PC-9 (cell line): ENCODE measurements at regions not wholly inside any gene's neighbourhood (a gene's known extent, or its start where the extent isn't known, plus 50 kb on each side); places are given as distances from the start of the nearest gene placed in this dataset.

ENCODE experiments used
- BruUV-seq: library from RNA; stranded (reverse); fragments of 400-500 nt; replicated peaks from 2 replicates; lab custom pipeline; 2021; lab: Mats Ljungman, UMichigan
- CTCF ChIA-PET: fragments of 300-600 bp; sonication (Branson Sonifier 250); formaldehyde crosslinking; loops from one replicate; lab custom pipeline; 2022; ENCODE audit warnings: antibody characterized with exemption; lab: Charles Lee
- POLR2A ChIA-PET: fragments of 300-600 bp; sonication (Branson Sonifier 250); formaldehyde crosslinking; loops from one replicate; lab custom pipeline; 2022; ENCODE audit warnings: antibody characterized with exemption; ENCODE audit not compliant: unreplicated experiment; lab: Charles Lee
- DNase-seq, 2 experiments: peaks; one replicate each; pipeline versions ENCODE4 v3.0.0 to v3.0.0-alpha.2; 2015 to 2022; ENCODE audit warnings: mixed read lengths in 1 of 2
- H2AFZ ChIP-seq: fragments of 200-600 bp; sonication (generic); 2 replicates; pipeline ENCODE4 v1.8.1; 2017; ENCODE audit warnings: antibody characterized with exemption
- H3F3A ChIP-seq: fragments of 200-600 bp; sonication (generic); 2 replicates; pipeline ENCODE4 v1.8.1; 2017; ENCODE audit warnings: antibody characterized with exemption, mild to moderate bottlenecking, low read depth; ENCODE audit not compliant: insufficient read depth
- H3K27ac ChIP-seq: fragments of 200-600 bp; sonication (generic); 2 replicates; pipeline ENCODE4 v1.6.1; 2016; ENCODE audit warnings: mixed run types
- H3K27me3 ChIP-seq: fragments of 200-600 bp; sonication (generic); 2 replicates; pipeline ENCODE4 v1.6.1; 2016; ENCODE audit warnings: low read depth, mixed run types; ENCODE audit not compliant: insufficient read depth
- H3K36me3 ChIP-seq: fragments of 200-600 bp; sonication (generic); 2 replicates; pipeline ENCODE4 v1.6.1; 2016; ENCODE audit warnings: low read depth, mixed run types
- H3K4me1 ChIP-seq: fragments of 200-600 bp; sonication (generic); replicated peaks from 2 replicates; pipeline ENCODE4 v1.6.1; 2016; ENCODE audit warnings: mixed run types; ENCODE audit not compliant: insufficient read depth
- H3K4me2 ChIP-seq: fragments of 200-600 bp; sonication (generic); 2 replicates; pipeline ENCODE4 v1.6.1; 2017; ENCODE audit warnings: mixed run types
- H3K4me3 ChIP-seq: fragments of 200-600 bp; sonication (generic); 2 replicates; pipeline ENCODE4 v1.6.1; 2016; ENCODE audit warnings: mixed run types
- H3K79me2 ChIP-seq: fragments of 200-600 bp; sonication (generic); 2 replicates; pipeline ENCODE4 v1.6.1; 2017; ENCODE audit warnings: low read depth, mixed run types
- H3K9me2 ChIP-seq: fragments of 200-600 bp; sonication (generic); 2 replicates; pipeline ENCODE4 v1.8.1; 2017; ENCODE audit warnings: mild to moderate bottlenecking; ENCODE audit not compliant: insufficient read depth
- H3K9me3 ChIP-seq: fragments of 200-600 bp; sonication (generic); 2 replicates; pipeline ENCODE4 v1.8.1; 2016; ENCODE audit warnings: low read depth; ENCODE audit not compliant: insufficient read depth
- H4K20me1 ChIP-seq: fragments of 200-600 bp; sonication (generic); 2 replicates; pipeline ENCODE4 v1.8.1; 2017; ENCODE audit not compliant: insufficient read depth
- CTCF ChIP-seq: fragments of 200-600 bp; sonication (generic); conservative IDR thresholded peaks from 2 replicates; pipeline ENCODE4 v1.6.1; 2017; ENCODE audit warnings: mixed run types, antibody characterized with exemption, mild to moderate bottlenecking, moderate library complexity
- EZH2 ChIP-seq: fragments of 200-600 bp; sonication (generic); IDR thresholded peaks from 2 replicates; pipeline ENCODE4 v1.8.0; 2017; ENCODE audit warnings: antibody characterized with exemption, low read depth
- intact Hi-C: fragments of 100-400 bp; cut with micrococcal nuclease; formaldehyde crosslinking; loops from one replicate; pipeline ENCODE4 v1.10.0; 2022; ENCODE audit not compliant: unreplicated experiment

- POLR2A ChIA-PET, result no interaction called here
- Histone ChIP-seq H3K36me3 (no peaks in the 10 kb centered on the region), H4K20me1 (no peaks in the 10 kb centered on the region), H3K9me3 (no peaks in the 10 kb centered on the region), H3K27me3 (no peaks in the 10 kb centered on the region), H3F3A (no peaks in the 10 kb centered on the region), H2AFZ (no peak overlapping the region), H3K79me2 (no peaks in the 10 kb centered on the region), H3K4me1 (0 out of 2 replicates have a peak, but pooled peaks cover 11% of the 10 kb centered on the region), H3K4me3 (no peak overlapping the region), H3K27ac (no peak overlapping the region), H3K4me2 (no peak overlapping the region), H3K9me2 (no peaks in the 10 kb centered on the region; the same call in 1 of the 2 replicates)
- no peak for DNase-seq
- no TSS peak for BruUV-seq
- CTCF ChIA-PET, result no interaction called here
- TF ChIP-seq EZH2 (no peak), CTCF (no peak)
- intact Hi-C loops, result no loop called here
These were observed 184.2 kb upstream of the CCN2 start for GRCh38 chr6:132135409-132135808.

GRCh38 chr6:132133736-132134445 lies 182.7 kb upstream of the CCN2 start:
- Histone ChIP-seq H3K4me1 (0 out of 2 replicates have a peak, but pooled peaks cover 11% of the 10 kb centered on the region), H3K27me3 (no peaks in the 10 kb centered on the region), H3K9me2 (peaks cover 5% of the 10 kb centered on the region; the same call in 1 of the 2 replicates), H3K9me3 (no peaks in the 10 kb centered on the region), H2AFZ (no peak overlapping the region), H3F3A (no peaks in the 10 kb centered on the region), H3K4me3 (no peak overlapping the region), H3K4me2 (no peak overlapping the region), H3K27ac (no peak overlapping the region), H3K36me3 (no peaks in the 10 kb centered on the region), H4K20me1 (no peaks in the 10 kb centered on the region), H3K79me2 (no peaks in the 10 kb centered on the region)
- intact Hi-C loops, result no loop called here
- CTCF ChIA-PET, result no interaction called here
- TF ChIP-seq CTCF, result no peak
- no peak for TF ChIP-seq EZH2
- no peak for DNase-seq
- POLR2A ChIA-PET, result no interaction called here
- BruUV-seq, result no TSS peak

GRCh38 chr6:132132924-132133639 lies 181.9 kb upstream of the CCN2 start:
- no peaks in the 10 kb centered on the region for H3K27me3 ChIP-seq
- no peaks in the 10 kb centered on the region for H3K79me2 ChIP-seq
- H3K4me1 ChIP-seq, result 0 out of 2 replicates have a peak, but pooled peaks cover 11% of the 10 kb centered on the region
- no peak overlapping the region for H3K4me3 ChIP-seq
- H3K4me2 ChIP-seq, result no peak overlapping the region
- H3K27ac ChIP-seq, result no peak overlapping the region
- H3K9me3 ChIP-seq, result no peaks in the 10 kb centered on the region
- no TSS peak for BruUV-seq
- intact Hi-C loops, result no loop called here
- H3K36me3 ChIP-seq, result no peaks in the 10 kb centered on the region
- TF ChIP-seq CTCF (no peak), EZH2 (no peak)
- peaks cover 6% of the 10 kb centered on the region; the same call in 1 of the 2 replicates for H3K9me2 ChIP-seq
- POLR2A ChIA-PET, result no interaction called here
- CTCF ChIA-PET, result no interaction called here
- H3F3A ChIP-seq, result no peaks in the 10 kb centered on the region
- H2AFZ ChIP-seq, result no peak overlapping the region
- DNase-seq, result no peak
- no peaks in the 10 kb centered on the region for H4K20me1 ChIP-seq
